ENCODE measurements at regions not wholly inside any gene's neighbourhood (a gene's known extent, or its start where the extent isn't known, plus 50 kb on each side); places are given as distances from the start of the nearest gene placed in this dataset.
"Not testable (repeated sequence)": the region's sequence is repeated elsewhere in the genome, so short reads cannot be mapped to it uniquely, and the experiment has no call there.

DNA sequence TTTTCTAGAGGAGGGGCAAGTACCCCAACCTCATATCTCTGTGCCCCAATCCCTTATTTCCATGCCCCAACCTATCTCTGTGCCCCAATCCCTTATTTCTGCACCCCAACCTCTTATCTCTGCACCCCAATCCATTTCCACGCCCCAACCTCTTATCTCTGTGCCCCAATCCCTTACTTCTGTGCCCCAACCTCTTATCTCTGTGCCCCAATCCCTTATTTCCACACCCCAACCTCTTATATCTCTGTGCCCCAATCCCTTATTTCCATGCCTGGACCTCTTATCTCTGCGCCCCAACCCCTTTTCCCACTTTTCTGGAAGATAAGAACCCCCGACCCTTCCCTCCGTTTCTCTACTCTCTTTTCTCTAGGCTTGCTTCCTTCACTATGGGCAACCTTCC lies 199.0 kb downstream of the JRKL start:
- TF ChIP-seq, protein P1, sequence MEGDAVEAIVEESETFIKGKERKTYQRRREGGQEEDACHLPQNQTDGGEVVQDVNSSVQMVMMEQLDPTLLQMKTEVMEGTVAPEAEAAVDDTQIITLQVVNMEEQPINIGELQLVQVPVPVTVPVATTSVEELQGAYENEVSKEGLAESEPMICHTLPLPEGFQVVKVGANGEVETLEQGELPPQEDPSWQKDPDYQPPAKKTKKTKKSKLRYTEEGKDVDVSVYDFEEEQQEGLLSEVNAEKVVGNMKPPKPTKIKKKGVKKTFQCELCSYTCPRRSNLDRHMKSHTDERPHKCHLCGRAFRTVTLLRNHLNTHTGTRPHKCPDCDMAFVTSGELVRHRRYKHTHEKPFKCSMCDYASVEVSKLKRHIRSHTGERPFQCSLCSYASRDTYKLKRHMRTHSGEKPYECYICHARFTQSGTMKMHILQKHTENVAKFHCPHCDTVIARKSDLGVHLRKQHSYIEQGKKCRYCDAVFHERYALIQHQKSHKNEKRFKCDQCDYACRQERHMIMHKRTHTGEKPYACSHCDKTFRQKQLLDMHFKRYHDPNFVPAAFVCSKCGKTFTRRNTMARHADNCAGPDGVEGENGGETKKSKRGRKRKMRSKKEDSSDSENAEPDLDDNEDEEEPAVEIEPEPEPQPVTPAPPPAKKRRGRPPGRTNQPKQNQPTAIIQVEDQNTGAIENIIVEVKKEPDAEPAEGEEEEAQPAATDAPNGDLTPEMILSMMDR (IDR thresholded peaks at IDR 0.05; ENCODE audit: low read length), result not testable (repeated sequence)
- TF ChIP-seq EZH2 (IDR thresholded peaks at IDR 0.05; ENCODE audit: borderline replicate concordance, low read length), result not testable (repeated sequence)
